AG08395 (cell line): ENCODE measurements at regions not wholly inside any gene's neighbourhood (a gene's known extent, or its start where the extent isn't known, plus 50 kb on each side); places are given as distances from the start of the nearest gene placed in this dataset.

Source experiments
- DNase-seq: peaks from one replicate; pipeline ENCODE4 v3.0.0; 2012; ENCODE audit warnings: mixed read lengths, low spot score

GRCh38 chr7:46233585-46234329 lies 312.7 kb upstream of the IGFBP3 start:
- no peak for DNase-seq

GRCh38 chr7:46230990-46231305 lies 309.9 kb upstream of the IGFBP3 start:
- no peak for DNase-seq

DNA sequence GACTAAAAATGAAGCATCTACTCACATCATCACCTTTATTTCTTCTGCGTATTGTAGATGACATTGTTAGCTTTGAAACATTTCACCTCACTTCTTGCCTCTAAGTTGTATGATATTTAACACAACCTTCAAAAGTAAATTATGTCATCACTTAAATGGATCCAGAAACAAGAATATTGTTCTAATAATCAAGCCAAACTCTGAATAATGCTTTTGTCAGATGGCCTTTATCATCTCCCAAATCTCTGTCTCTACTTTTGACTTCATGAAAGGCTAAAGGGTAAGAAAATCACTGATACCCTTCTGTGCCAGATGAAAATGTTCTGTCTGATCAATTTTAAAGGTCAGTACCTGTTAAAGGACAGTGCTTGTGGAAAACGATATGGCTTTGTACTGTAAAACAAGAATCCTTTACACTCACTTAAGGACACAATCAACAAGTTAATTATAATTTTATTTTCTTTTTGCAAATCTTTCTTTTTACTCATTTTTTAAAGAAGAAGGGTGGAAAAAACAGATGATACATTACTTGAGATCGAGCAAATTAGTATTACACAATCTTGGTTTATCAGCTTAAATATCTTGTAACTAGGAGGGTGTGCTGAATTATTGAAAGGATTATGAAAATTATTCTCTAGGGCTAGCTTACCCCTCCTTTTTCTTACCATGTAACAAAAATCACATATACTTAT lies 309.4 kb upstream of the IGFBP3 start:
- DNase-seq = no peak

- peak; percentile 86 for DNase-seq
Measured at GRCh38 chr7:46229409-46229808, 308.3 kb upstream of the IGFBP3 start.

DNA sequence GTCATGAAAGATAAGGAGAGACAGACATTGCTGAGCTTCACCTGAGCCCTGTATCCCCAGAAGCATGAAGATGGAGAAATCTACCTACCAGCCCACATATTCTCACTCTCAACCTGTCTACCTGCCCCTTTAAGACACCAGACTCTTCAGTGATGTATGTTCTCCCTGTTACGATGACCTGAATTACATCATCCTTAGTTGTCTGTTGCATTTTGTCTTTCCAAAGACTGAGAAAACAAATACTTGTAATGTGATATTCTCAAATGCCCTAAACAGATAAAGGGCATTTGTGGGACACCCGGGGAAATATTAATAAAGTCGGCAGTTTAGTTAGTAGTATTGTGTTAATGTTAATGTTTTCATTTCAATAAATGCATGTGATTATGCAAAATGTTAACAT lies 305.8 kb upstream of the IGFBP3 start:
- DNase-seq = no peak

GRCh38 chr7:46224363-46224762 lies 303.3 kb upstream of the IGFBP3 start:
- no peak for DNase-seq

DNA sequence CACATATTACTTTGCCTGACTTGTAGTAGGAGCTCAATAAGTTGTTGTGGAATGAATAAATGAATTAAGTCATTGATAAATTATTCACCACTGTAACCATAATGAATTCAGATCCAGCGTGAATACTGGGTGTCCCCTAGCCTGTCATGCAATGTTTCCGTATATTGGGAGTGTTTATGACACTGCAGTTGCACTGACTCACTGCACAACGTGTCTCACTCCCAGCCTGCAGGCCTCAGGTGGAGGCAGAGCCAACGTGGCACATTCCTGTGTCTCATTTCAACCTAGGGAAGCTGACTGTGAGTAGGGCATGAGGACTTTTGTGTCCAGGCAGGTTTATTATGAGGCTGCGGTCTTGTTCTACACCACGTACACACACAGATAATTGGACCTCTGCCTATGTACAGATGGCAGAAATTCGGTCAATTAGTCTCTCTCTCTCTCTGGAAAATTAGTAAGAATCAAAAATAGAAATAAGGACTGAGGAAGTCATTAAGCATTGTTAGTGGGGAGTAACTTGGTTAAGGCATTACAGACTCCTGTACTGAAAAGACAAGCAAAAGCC lies 299.1 kb upstream of the IGFBP3 start:
- DNase-seq = peak; percentile 56

- DNase-seq = no peak
Measured at GRCh38 chr7:46218461-46219200, 297.6 kb upstream of the IGFBP3 start.

- no peak for DNase-seq
Measured at GRCh38 chr7:46215987-46216567, 295.0 kb upstream of the IGFBP3 start.

DNA sequence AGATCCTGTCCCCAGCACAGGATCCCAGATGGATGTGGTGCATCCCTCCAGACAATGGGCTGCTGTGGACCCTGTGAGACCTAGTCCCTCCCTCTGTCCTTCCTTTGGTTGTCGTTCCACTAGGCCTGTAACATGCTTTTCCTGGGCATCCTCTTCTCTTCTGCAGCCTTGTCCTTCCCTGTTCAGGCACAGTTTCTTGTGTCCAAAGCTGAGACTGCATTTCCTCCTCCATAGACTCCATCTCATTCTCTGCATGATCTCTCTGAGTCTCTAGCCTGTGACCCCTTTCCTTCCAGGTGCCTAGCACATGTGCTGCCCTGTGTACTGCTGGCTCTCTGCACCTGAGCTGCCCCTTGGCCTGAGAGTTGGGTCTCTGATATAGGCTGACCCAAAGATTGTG lies 293.5 kb upstream of the IGFBP3 start:
- no peak for DNase-seq

DNA sequence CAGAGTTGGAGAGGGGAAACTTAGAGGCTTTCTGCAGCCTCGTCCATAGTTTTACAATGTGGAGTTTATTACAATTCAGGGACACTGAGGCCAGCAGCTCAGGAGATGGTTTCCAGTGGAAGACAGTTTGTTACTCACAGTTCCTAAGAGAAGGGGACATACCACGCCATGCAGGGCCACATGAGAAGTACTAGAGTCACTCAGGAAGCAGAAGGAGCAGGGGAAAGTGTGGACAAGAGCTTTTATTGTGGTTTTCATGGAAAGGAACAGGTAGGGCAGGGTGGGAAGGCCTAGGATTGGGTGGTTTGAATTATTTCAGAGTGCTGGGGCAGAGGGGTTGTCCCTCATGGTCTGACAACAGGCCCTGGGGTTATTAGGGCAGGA lies 292.1 kb upstream of the IGFBP3 start:
- no peak for DNase-seq

GRCh38 chr7:46212425-46213153 lies 291.5 kb upstream of the IGFBP3 start:
- DNase-seq = no peak

DNA sequence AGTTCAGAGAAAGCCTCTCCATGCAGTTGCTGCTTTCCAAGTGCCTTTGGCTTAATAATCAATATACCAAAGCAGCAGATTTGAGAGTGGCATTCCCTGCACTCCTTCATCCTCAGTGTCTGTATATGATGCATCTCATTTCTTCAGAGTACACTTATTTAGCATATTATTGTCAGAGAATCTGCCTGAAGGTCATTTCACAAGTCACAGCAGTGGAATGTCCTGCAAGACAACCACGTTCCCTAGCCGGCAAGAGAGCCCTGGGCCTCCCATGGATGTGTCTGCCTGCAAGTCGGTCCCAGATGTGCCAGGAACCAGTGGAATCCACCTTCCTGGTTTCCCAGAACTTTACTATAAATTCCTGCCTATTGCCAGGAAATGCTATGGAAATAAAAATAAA lies 289.4 kb upstream of the IGFBP3 start:
- DNase-seq = peak; percentile 54

DNA sequence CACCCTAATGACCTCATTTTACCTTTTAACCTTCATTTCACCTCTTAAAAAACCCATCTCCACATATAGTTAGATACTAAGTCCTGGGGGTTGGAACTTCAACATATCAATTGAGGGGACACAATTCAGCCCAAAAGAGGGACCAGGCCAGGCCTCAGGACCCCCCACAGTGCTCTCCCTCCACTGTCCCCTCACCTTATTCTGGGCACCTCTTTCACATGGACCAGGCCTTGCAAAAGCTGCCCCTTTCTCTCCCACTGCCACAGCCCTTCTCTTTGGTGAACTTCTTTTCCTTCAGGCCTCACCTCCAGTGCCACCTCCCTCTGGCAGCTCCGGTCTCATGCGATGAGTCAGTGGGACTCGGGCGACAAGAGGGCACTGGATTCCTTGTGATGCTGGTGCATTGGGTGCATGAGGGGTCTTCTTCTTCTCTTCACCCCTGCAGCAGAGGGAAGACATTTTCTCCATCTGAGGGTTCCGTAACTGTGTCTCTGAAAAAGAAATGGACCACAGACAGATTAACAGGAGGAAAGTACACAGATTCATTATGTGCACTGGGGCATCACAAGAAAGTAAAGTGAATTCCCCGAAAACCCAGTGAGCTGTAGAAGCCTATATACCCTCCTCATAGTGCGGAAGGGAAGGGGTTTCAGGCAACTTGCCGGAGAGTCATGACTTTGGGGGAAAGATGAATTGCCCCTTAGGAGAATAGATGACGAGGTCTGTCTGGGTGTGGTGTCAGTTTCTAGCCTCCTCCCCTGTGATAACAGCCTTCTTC lies 288.7 kb upstream of the IGFBP3 start:
- DNase-seq = no peak

- DNase-seq = no peak
Measured at GRCh38 chr7:46208635-46209525, 287.8 kb upstream of the IGFBP3 start.

- no peak for DNase-seq
Measured at GRCh38 chr7:46207931-46208634, 287.0 kb upstream of the IGFBP3 start.

- DNase-seq = no peak
Measured at GRCh38 chr7:46206476-46207060, 285.5 kb upstream of the IGFBP3 start.

GRCh38 chr7:46205478-46205877 lies 284.4 kb upstream of the IGFBP3 start:
- no peak for DNase-seq

DNA sequence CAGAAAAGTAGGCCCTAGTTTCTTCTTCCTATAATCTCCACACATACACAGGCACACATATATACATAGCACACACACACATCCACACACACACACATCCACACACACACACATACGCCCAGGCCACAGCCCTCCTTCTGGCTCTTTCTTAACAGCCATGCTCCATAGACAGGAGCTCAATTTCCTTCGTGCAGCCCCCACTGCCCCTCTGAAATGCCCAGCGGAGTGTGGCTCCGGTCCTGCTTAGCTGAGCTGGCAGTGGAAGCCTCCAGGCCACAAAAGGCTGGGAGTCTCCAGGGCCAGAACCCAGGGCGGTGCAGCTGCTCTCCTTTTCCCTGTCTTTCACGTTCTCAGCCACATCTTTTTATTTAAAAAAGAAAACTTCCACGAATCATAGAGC lies 282.9 kb upstream of the IGFBP3 start:
- no peak for DNase-seq
